ENCODE measurements at regions not wholly inside any gene's neighbourhood (a gene's known extent, or its start where the extent isn't known, plus 50 kb on each side); places are given as distances from the start of the nearest gene placed in this dataset.

DNA sequence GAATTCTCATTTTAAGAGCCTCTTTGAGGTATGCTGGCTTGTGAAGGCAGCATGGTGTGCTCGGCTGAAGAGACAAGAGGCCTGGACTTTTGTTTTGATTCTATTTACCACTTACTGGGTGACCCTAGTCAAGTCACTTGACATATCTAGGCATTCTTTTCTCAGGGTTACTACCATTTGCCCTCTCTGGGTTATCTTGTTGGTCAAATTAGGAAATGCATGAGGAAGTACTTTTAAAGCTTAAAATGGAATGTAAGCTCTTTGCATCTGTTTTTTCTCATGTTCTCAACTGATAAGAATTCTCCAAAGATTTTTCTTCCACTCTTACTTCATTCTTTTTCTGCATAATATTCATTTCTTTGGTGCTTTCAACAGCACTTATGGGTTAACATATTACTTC, 173.1 kb downstream of the PLK2 start:
- DNase-seq (ENCODE audit: low read depth, low spot score) (no peak), FAIRE-seq (no peak)
- no peaks in the 10 kb centered on the region for H3K9me1 ChIP-seq (ENCODE audit: control insufficient read depth, extremely low read depth, insufficient read depth, low read length)
- H3K27me3 ChIP-seq (ENCODE audit: control insufficient read depth, extremely low read depth, insufficient read depth, low read length): no peaks in the 10 kb centered on the region
- H3K4me2 ChIP-seq (ENCODE audit: control insufficient read depth, extremely low read depth, insufficient read depth, low read depth, low read length): no peak overlapping the region
- dilution Hi-C loops (cut with MboI; ENCODE audit: extremely low pct_ligation_motif_present, low sequenced_read_pairs): no loop called here
- no peak overlapping the region for H3K27ac ChIP-seq (ENCODE audit: control insufficient read depth, insufficient read depth, low read length)
- no peaks in the 10 kb centered on the region for H3K79me2 ChIP-seq (ENCODE audit: control insufficient read depth, insufficient read depth, low read length)
- no peaks in the 10 kb centered on the region for H3K9me3 ChIP-seq (ENCODE audit: control insufficient read depth, low read depth, low read length)
- H3K36me3 ChIP-seq (ENCODE audit: control insufficient read depth in 2 of 2, extremely low read depth in 1 of 2, insufficient read depth in 2 of 2, low read length in 2 of 2): no peaks in the 10 kb centered on the region
- H2AFZ ChIP-seq (ENCODE audit: control insufficient read depth, low read length): no peak overlapping the region
- H3K4me3 ChIP-seq (ENCODE audit: control insufficient read depth in 2 of 3, extremely low read depth in 1 of 3, insufficient read depth in 2 of 3, low read depth in 1 of 3, low read length in 3 of 3): no peak overlapping the region
- TF ChIP-seq EZH2 (IDR thresholded peaks at IDR 0.05; ENCODE audit: low read length): no peak
- TF ChIP-seq, protein P1, sequence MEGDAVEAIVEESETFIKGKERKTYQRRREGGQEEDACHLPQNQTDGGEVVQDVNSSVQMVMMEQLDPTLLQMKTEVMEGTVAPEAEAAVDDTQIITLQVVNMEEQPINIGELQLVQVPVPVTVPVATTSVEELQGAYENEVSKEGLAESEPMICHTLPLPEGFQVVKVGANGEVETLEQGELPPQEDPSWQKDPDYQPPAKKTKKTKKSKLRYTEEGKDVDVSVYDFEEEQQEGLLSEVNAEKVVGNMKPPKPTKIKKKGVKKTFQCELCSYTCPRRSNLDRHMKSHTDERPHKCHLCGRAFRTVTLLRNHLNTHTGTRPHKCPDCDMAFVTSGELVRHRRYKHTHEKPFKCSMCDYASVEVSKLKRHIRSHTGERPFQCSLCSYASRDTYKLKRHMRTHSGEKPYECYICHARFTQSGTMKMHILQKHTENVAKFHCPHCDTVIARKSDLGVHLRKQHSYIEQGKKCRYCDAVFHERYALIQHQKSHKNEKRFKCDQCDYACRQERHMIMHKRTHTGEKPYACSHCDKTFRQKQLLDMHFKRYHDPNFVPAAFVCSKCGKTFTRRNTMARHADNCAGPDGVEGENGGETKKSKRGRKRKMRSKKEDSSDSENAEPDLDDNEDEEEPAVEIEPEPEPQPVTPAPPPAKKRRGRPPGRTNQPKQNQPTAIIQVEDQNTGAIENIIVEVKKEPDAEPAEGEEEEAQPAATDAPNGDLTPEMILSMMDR (optimal IDR thresholded peaks at IDR 0.05 in 1 of 3, IDR thresholded peaks at IDR 0.05 in 1 of 3, conservative IDR thresholded peaks at IDR 0.05 in 1 of 3; ENCODE audit: extremely low read depth in 1 of 3, insufficient read depth in 2 of 3, low read length in 3 of 3): no peak
- no peak overlapping the region for H3K9ac ChIP-seq (ENCODE audit: control insufficient read depth, extremely low read depth, insufficient read depth, low read length)
- H4K20me1 ChIP-seq (ENCODE audit: control insufficient read depth, extremely low read depth, insufficient read depth, low read length): no peaks in the 10 kb centered on the region
- peaks cover under 1% of the 10 kb centered on the region for H3K4me1 ChIP-seq (ENCODE audit: control insufficient read depth, extremely low read depth, insufficient read depth, low read length)

DNA sequence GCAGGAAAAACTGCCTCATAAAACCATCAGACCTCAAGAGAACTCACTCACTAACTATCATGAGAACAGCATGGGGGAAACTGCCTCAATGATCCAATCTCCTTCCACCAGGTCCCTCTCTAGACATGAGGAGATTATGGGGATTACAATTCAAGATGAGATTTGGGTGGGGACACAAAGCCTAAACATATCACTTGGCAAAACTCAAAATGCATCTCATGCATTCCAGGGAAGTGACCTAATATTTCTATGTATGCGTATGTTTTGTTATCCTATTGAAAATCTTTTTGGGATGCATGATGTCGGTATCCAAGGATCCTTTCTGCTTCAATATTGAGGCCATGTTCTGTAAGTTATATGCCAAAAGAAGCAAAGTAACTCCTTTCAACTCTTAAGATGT, 174.0 kb downstream of the PLK2 start:
- Histone ChIP-seq H3K9me1 (ENCODE audit: control insufficient read depth, extremely low read depth, insufficient read depth, low read length) (no peaks in the 10 kb centered on the region), H3K36me3 (ENCODE audit: control insufficient read depth in 2 of 2, extremely low read depth in 1 of 2, insufficient read depth in 2 of 2, low read length in 2 of 2) (no peaks in the 10 kb centered on the region), H3K4me1 (ENCODE audit: control insufficient read depth, extremely low read depth, insufficient read depth, low read length) (peaks cover 9% of the 10 kb centered on the region), H3K9me3 (ENCODE audit: control insufficient read depth, low read depth, low read length) (no peaks in the 10 kb centered on the region), H3K79me2 (ENCODE audit: control insufficient read depth, insufficient read depth, low read length) (no peaks in the 10 kb centered on the region), H2AFZ (ENCODE audit: control insufficient read depth, low read length) (no peak overlapping the region), H3K27ac (ENCODE audit: control insufficient read depth, insufficient read depth, low read length) (no peak overlapping the region), H3K4me3 (ENCODE audit: control insufficient read depth in 2 of 3, extremely low read depth in 1 of 3, insufficient read depth in 2 of 3, low read depth in 1 of 3, low read length in 3 of 3) (no peak overlapping the region), H4K20me1 (ENCODE audit: control insufficient read depth, extremely low read depth, insufficient read depth, low read length) (no peaks in the 10 kb centered on the region), H3K27me3 (ENCODE audit: control insufficient read depth, extremely low read depth, insufficient read depth, low read length) (no peaks in the 10 kb centered on the region), H3K9ac (ENCODE audit: control insufficient read depth, extremely low read depth, insufficient read depth, low read length) (no peak overlapping the region), H3K4me2 (ENCODE audit: control insufficient read depth, extremely low read depth, insufficient read depth, low read depth, low read length) (no peak overlapping the region)
- DNase-seq (ENCODE audit: low read depth, low spot score) (no peak), FAIRE-seq (no peak)
- TF ChIP-seq, protein P1 (optimal IDR thresholded peaks at IDR 0.05 in 1 of 3, IDR thresholded peaks at IDR 0.05 in 1 of 3, conservative IDR thresholded peaks at IDR 0.05 in 1 of 3; ENCODE audit: extremely low read depth in 1 of 3, insufficient read depth in 2 of 3, low read length in 3 of 3): no peak
- TF ChIP-seq EZH2 (IDR thresholded peaks at IDR 0.05; ENCODE audit: low read length): no peak
- dilution Hi-C loops (cut with MboI; ENCODE audit: extremely low pct_ligation_motif_present, low sequenced_read_pairs): no loop called here
